ENCODE measurements at regions not wholly inside any gene's neighbourhood (a gene's known extent, or its start where the extent isn't known, plus 50 kb on each side); places are given as distances from the start of the nearest gene placed in this dataset.

DNA sequence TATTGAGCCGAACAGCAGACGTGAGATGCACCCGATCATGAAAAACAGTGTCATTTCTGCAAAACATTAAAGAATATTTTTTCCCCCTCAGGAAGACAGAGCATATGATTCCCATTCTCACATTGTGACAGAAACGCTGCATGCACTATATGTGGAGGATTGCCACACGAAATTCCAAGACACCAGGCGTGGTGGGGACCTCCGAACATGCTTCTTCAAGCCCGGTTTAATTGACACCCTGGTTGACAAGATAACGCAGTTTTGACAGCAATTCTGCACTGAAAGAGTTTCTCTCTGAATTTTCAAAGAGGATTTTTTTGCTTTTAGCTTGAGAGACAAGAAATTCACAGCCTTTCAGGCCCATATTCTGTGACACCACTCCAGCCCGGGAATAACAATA, 442.8 kb upstream of the NRP1 start:
- TF ChIP-seq REST (IDR thresholded peaks at IDR 0.05; ENCODE audit: low read depth): no peak
- TF ChIP-seq USF1 (IDR thresholded peaks at IDR 0.05): no peak
- TF ChIP-seq EP300 (IDR thresholded peaks at IDR 0.05; ENCODE audit: borderline replicate concordance): no peak

DNA sequence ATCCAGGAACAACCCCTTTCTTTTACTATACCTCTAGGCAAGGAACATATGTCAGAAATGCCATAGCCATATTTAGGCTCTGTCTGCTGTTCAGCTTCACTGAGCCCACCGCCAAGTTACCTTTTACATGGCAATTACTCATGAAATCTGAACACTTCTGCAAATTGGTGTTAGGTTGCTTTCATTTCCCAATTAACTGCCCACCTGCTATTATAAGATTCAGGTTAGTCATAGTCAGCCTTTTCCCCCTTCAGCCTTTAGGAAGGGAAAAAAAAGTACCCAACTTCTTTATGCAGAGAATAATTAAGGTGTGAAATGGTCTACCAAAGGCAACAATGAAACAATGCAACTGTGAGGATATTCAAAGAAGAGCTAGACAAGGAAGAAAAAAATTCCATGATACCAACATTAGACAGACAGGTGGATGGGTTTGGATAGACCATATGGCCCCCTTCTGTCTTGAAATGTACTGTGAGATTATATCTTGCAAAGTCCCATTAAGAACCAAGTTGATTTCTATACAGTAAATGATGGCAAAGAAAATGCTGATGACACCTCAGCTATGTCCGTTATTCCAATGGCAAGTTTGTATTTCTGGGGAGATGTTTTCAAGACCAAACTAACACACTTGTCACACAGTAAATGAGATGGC, 442.1 kb upstream of the NRP1 start:
- no peak for TF ChIP-seq EGR1 (IDR thresholded peaks at IDR 0.05)
- TF ChIP-seq, protein P1, sequence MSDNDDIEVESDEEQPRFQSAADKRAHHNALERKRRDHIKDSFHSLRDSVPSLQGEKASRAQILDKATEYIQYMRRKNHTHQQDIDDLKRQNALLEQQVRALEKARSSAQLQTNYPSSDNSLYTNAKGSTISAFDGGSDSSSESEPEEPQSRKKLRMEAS (IDR thresholded peaks at IDR 0.05): no peak
- no peak for TF ChIP-seq TEAD4 (IDR thresholded peaks at IDR 0.05)
- TF ChIP-seq ZBTB7A (IDR thresholded peaks at IDR 0.05; ENCODE audit: low read depth): no peak
- no peak for TF ChIP-seq REST (IDR thresholded peaks at IDR 0.05; ENCODE audit: low read depth)
- no peak for TF ChIP-seq TCF12 (IDR thresholded peaks at IDR 0.05; ENCODE audit: low read depth)
- no peak for TF ChIP-seq CREB1 (IDR thresholded peaks at IDR 0.05; ENCODE audit: low read depth)
- TF ChIP-seq NFIC (IDR thresholded peaks at IDR 0.05): no peak
- no peak for TF ChIP-seq FOXM1 (IDR thresholded peaks at IDR 0.05; ENCODE audit: borderline replicate concordance, low read depth)
- TF ChIP-seq RAD21 (IDR thresholded peaks at IDR 0.05; ENCODE audit: low read depth): no peak
- TF ChIP-seq EP300 (IDR thresholded peaks at IDR 0.05; ENCODE audit: borderline replicate concordance): no peak
- no peak for TF ChIP-seq USF1 (IDR thresholded peaks at IDR 0.05)
- no peak for TF ChIP-seq TAF1 (IDR thresholded peaks at IDR 0.05; ENCODE audit: low read depth)
- TF ChIP-seq YY1 (IDR thresholded peaks at IDR 0.05; ENCODE audit: low read depth): no peak
- no peak for TF ChIP-seq CEBPB (IDR thresholded peaks at IDR 0.05)

DNA sequence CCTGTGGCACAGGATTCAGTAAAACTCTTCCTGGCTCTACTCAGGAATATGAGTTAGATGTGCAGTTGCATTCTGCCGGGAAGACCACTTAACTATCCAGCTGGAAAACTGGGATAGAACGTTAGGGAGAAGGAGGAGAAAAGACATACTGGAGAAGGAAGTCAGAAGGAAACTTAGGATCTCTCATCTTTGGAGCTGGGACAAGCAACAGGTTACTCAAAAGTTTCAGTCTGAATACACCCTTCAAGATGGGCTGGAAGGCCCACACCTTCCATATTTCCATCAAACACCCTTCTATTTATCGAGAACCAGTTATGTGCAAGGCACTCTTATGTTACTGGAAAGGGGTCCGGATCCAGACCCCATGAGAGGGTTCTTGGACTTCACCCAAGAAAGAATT, 440.4 kb upstream of the NRP1 start:
- TF ChIP-seq REST (IDR thresholded peaks at IDR 0.05; ENCODE audit: low read depth) (no peak), CREB1 (IDR thresholded peaks at IDR 0.05; ENCODE audit: low read depth) (no peak), CEBPB (IDR thresholded peaks at IDR 0.05) (no peak), EGR1 (IDR thresholded peaks at IDR 0.05) (no peak)
- TF ChIP-seq, protein P1 (IDR thresholded peaks at IDR 0.05): no peak

GRCh38 chr10:33773886-33774480, 439.5 kb upstream of the NRP1 start:
- TF ChIP-seq TCF12 (IDR thresholded peaks at IDR 0.05; ENCODE audit: low read depth): no peak
- TF ChIP-seq TEAD4 (IDR thresholded peaks at IDR 0.05): no peak
- no peak for TF ChIP-seq CEBPB (IDR thresholded peaks at IDR 0.05)
- no peak for TF ChIP-seq RAD21 (IDR thresholded peaks at IDR 0.05; ENCODE audit: low read depth)
- TF ChIP-seq YY1 (IDR thresholded peaks at IDR 0.05; ENCODE audit: low read depth): no peak
- TF ChIP-seq EGR1 (IDR thresholded peaks at IDR 0.05): no peak
- no peak for TF ChIP-seq TAF1 (IDR thresholded peaks at IDR 0.05; ENCODE audit: low read depth)

GRCh38 chr10:33773253-33773573, 438.7 kb upstream of the NRP1 start:
- TF ChIP-seq RAD21 (IDR thresholded peaks at IDR 0.05; ENCODE audit: low read depth): no peak
- TF ChIP-seq CEBPB (IDR thresholded peaks at IDR 0.05): no peak
- TF ChIP-seq USF1 (IDR thresholded peaks at IDR 0.05): no peak
- TF ChIP-seq, protein P1 (IDR thresholded peaks at IDR 0.05): no peak
- TF ChIP-seq ZBTB7A (IDR thresholded peaks at IDR 0.05; ENCODE audit: low read depth): no peak
- no peak for TF ChIP-seq FOXM1 (IDR thresholded peaks at IDR 0.05; ENCODE audit: borderline replicate concordance, low read depth)
- no peak for TF ChIP-seq EP300 (IDR thresholded peaks at IDR 0.05; ENCODE audit: borderline replicate concordance)
- no peak for TF ChIP-seq YY1 (IDR thresholded peaks at IDR 0.05; ENCODE audit: low read depth)
- TF ChIP-seq TCF12 (IDR thresholded peaks at IDR 0.05; ENCODE audit: low read depth): no peak
- TF ChIP-seq TEAD4 (IDR thresholded peaks at IDR 0.05): no peak
- TF ChIP-seq REST (IDR thresholded peaks at IDR 0.05; ENCODE audit: low read depth): no peak
- TF ChIP-seq TAF1 (IDR thresholded peaks at IDR 0.05; ENCODE audit: low read depth): no peak
- no peak for TF ChIP-seq EGR1 (IDR thresholded peaks at IDR 0.05)
- no peak for TF ChIP-seq CREB1 (IDR thresholded peaks at IDR 0.05; ENCODE audit: low read depth)
- no peak for TF ChIP-seq NFIC (IDR thresholded peaks at IDR 0.05)
